HPDE6-E6E7 (cell line): ENCODE measurements at regions not wholly inside any gene's neighbourhood (a gene's known extent, or its start where the extent isn't known, plus 50 kb on each side); places are given as distances from the start of the nearest gene placed in this dataset.

Source experiments
- DNase-seq: peaks from one replicate; pipeline ENCODE4 v3.0.0; 2011; ENCODE audit warnings: missing footprints; ENCODE audit errors: extremely low spot score

GRCh38 chr3:76063811-76064210 lies 278.5 kb upstream of the ZNF717 start:
- no peak for DNase-seq

- DNase-seq = peak; percentile 2
These were observed 280.6 kb upstream of the ZNF717 start for GRCh38 chr3:76065964-76066363.

- no peak for DNase-seq
These were observed 292.8 kb upstream of the ZNF717 start for GRCh38 chr3:76078101-76078500.

- DNase-seq = no peak
These were observed 298.6 kb upstream of the ZNF717 start for GRCh38 chr3:76083992-76084391.

- no peak for DNase-seq
These were observed 310.7 kb upstream of the ZNF717 start for GRCh38 chr3:76096036-76096435.

GRCh38 chr3:76096836-76097588 lies 311.7 kb upstream of the ZNF717 start:
- DNase-seq = no peak

GRCh38 chr3:76097589-76097969 lies 312.2 kb upstream of the ZNF717 start:
- no peak for DNase-seq

GRCh38 chr3:76099956-76100355 lies 314.6 kb upstream of the ZNF717 start:
- DNase-seq = no peak

GRCh38 chr3:76107935-76108570 lies 322.7 kb upstream of the ZNF717 start:
- DNase-seq = peak; percentile 2

- no peak for DNase-seq
These were observed 326.5 kb upstream of the ZNF717 start for GRCh38 chr3:76111808-76112207.

- no peak for DNase-seq
These were observed 336.7 kb upstream of the ZNF717 start for GRCh38 chr3:76122007-76122406.

- no peak for DNase-seq
These were observed 344.1 kb upstream of the ZNF717 start for GRCh38 chr3:76129441-76129840.

- no peak for DNase-seq
These were observed 346.2 kb upstream of the ZNF717 start for GRCh38 chr3:76131396-76132153.

GRCh38 chr3:76132154-76132470 lies 346.8 kb upstream of the ZNF717 start:
- DNase-seq = no peak

- DNase-seq = peak; percentile 1
These were observed 348.8 kb upstream of the ZNF717 start for GRCh38 chr3:76134166-76134565.

- no peak for DNase-seq
These were observed 353.6 kb upstream of the ZNF717 start for GRCh38 chr3:76138921-76139320.

GRCh38 chr3:76147846-76148245 lies 362.5 kb upstream of the ZNF717 start:
- no peak for DNase-seq

GRCh38 chr3:76152028-76152427 lies 366.7 kb upstream of the ZNF717 start:
- DNase-seq = no peak

GRCh38 chr3:76161856-76162255 lies 376.5 kb upstream of the ZNF717 start:
- no peak for DNase-seq

- DNase-seq = no peak
These were observed 386.3 kb upstream of the ZNF717 start for GRCh38 chr3:76171647-76172046.

GRCh38 chr3:76177610-76178009 lies 392.3 kb upstream of the ZNF717 start:
- DNase-seq = no peak

GRCh38 chr3:76178412-76178811 lies 393.1 kb upstream of the ZNF717 start:
- DNase-seq = no peak

GRCh38 chr3:76181213-76181612 lies 395.9 kb upstream of the ZNF717 start:
- DNase-seq = no peak
